Keratinocyte (primary cell): ENCODE measurements at regions not wholly inside any gene's neighbourhood (a gene's known extent, or its start where the extent isn't known, plus 50 kb on each side); places are given as distances from the start of the nearest gene placed in this dataset.

Source experiments
- CTCF ChIP-seq, 3 experiments: IDR thresholded peaks in 1 of 3; conservative IDR thresholded peaks in 1 of 3; optimal IDR thresholded peaks in 1 of 3; 2 replicates in 2 of 3; 3 replicates in 1 of 3; pipeline versions ENCODE3 to v1.5.1; 2011; ENCODE audit warnings: low read length in 3 of 3, mild to moderate bottlenecking in 3 of 3, moderate library complexity in 2 of 3, control low read depth in 1 of 3, inconsistent platforms in 1 of 3; ENCODE audit not compliant: insufficient read depth in 2 of 3; ENCODE audit errors: extremely low read depth in 1 of 3
- EZH2 ChIP-seq: IDR thresholded peaks from one replicate; pipeline ENCODE4 v1.6.1; 2012; ENCODE audit warnings: inconsistent platforms, mild to moderate bottlenecking, low read length, moderate library complexity

DNA sequence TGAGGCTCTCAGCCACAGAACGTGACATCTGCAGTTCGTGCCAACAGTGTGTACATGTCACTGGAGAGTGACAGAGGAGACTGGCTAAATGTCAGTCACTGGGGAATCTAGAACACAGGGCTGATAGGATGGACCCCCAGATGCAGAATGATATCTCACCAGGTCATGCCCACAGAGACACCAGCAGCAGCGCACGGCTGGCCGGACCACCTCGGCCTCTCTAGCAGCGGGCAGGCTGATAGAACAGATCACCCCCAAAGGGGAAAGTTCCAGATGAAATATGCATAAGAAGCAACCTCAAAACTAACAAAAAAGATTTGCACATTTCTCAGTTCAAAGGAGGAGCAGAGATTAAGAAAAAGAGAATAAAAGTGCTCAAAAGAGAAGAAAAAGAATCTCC is 266.5 kb downstream of the SEC23A start:
- TF ChIP-seq EZH2 (no peak), CTCF (optimal IDR thresholded peaks at IDR 0.05 in 1 of 3, IDR thresholded peaks at IDR 0.05 in 1 of 3, conservative IDR thresholded peaks at IDR 0.05 in 1 of 3; ENCODE audit: extremely low read depth in 1 of 3, insufficient read depth in 2 of 3, low read length in 3 of 3) (no peak)
